ENCODE measurements at regions not wholly inside any gene's neighbourhood (a gene's known extent, or its start where the extent isn't known, plus 50 kb on each side); places are given as distances from the start of the nearest gene placed in this dataset.

DNA sequence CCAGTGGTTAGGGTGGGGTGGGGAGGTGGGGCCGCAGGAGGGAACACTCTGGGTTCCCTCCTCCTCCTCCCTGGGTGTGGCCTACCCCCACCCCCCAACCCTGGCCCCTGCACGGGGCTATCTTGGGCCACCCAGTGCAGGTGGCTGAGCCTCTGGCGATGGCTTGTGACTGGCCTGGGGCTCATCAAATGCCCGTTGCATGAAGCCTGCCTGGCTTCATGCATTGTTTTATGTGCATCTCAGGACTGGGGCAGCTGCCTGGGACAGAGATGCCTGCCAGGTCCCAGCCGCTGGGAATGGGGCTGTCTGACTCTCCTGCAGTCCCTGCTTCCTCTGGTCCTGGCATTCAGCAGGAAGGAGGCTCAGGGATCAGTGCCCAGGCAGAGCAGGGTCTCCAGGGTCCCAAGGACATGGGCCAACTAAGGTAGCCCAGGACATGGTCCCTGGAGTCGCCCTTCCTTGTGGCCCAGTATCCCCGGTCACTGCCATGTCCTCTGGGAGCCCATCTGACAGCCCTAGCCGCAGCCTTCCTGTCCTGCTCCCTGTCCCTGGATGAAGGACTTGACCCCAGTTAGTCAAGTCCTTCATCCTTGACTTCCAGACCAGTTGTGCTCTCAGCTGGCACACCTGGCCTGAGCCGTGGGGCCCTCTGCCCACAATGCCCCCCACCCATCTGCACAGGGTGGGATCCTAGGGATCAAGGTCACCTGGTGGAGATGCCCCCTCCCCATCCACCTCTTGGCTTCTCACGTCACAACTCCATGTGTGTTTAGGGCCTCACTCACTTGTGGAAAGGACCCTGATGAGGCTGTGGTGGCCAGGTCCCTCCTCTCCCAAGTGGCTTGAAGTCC lies 112.1 kb upstream of the FGF3 start:
- no peak overlapping the region for H2BK15ac ChIP-seq (ENCODE audit: low read depth, low read length)

More for the DNA sequence above, 112.1 kb upstream of the FGF3 start:
- Histone ChIP-seq H3K79me1 (ENCODE audit: insufficient read depth, low read depth, low read length, poor library complexity, severe bottlenecking) (no peaks in the 10 kb centered on the region), H3K23me2 (ENCODE audit: insufficient read length, low read depth, low read length, poor library complexity, severe bottlenecking) (peaks cover 3% of the 10 kb centered on the region), H3K79me2 (ENCODE audit: insufficient read depth, low read length) (no peaks in the 10 kb centered on the region), H3K14ac (ENCODE audit: insufficient read depth, low read length) (no peak overlapping the region; the same call in 1 of the 2 replicates), H4K5ac (ENCODE audit: insufficient read length, low read depth, low read length) (no peak overlapping the region), H2AFZ (ENCODE audit: low read length) (no peak overlapping the region), H3K18ac (ENCODE audit: insufficient read length, low read depth, low read length) (no peak overlapping the region), H4K20me1 (ENCODE audit: control insufficient read depth, insufficient read depth, insufficient read length) (no peaks in the 10 kb centered on the region), H3K4me2 (ENCODE audit: insufficient read depth, insufficient read length, low read length) (no peak overlapping the region), H2BK20ac (ENCODE audit: low read depth, low read length, poor library complexity, severe bottlenecking) (no peak overlapping the region), H2BK120ac (ENCODE audit: low read depth, low read length, poor library complexity, severe bottlenecking) (no peak overlapping the region), H3T11ph (ENCODE audit: low read length) (no peak overlapping the region), H3K4me1 (ENCODE audit: insufficient read depth, low read length) (peaks cover 3% of the 10 kb centered on the region), H2BK12ac (ENCODE audit: insufficient read length, low read depth, low read length) (no peak overlapping the region), H4K8ac (replicated peaks; ENCODE audit: insufficient read length, low read depth, low read length) (no peak overlapping the region), H3K9me3 (ENCODE audit: control insufficient read depth, low read depth, low read length) (no peaks in the 10 kb centered on the region), H3K27ac (ENCODE audit: insufficient read length, low read depth, low read length) (no peak overlapping the region), H3K4ac (ENCODE audit: low read depth, low read length) (no peak overlapping the region), H2BK5ac (ENCODE audit: insufficient read length, low read length) (no peak overlapping the region), H4K91ac (ENCODE audit: insufficient read length, low read depth, low read length) (no peak overlapping the region), H3K27me3 (ENCODE audit: insufficient read depth, low read length) (no peaks in the 10 kb centered on the region; the same call in 1 of the 2 replicates), H3K23ac (ENCODE audit: insufficient read length, low read depth, low read length) (no peak overlapping the region), H3K56ac (ENCODE audit: insufficient read length, low read depth, low read length) (no peak overlapping the region), H2AK5ac (ENCODE audit: insufficient read length, low read length) (no peak overlapping the region), H3K9ac (ENCODE audit: extremely low read depth, insufficient read length, low read length) (no peak overlapping the region)
- no peak overlapping the region for H3K4me3 Mint-ChIP-seq
- H3K27ac Mint-ChIP-seq = no peak overlapping the region; a peak in 1 of 7 replicates
- H3K4me1 Mint-ChIP-seq = peaks cover 19 to 34% of the 10 kb centered on the region in 2 experiments
- no CpG with 5 or more reads among the region's 10 CpGs for WGBS (ENCODE audit: extremely low coverage, insufficient read length, low lambda C conversion rate)
- H3K27me3 Mint-ChIP-seq (ENCODE audit: low read depth) = peaks cover 92% of the 10 kb centered on the region
- DNase-seq = no peak
- no peaks in the 10 kb centered on the region; a peak in 2 of 5 replicates for H3K9me3 Mint-ChIP-seq
- TF ChIP-seq, protein P1, sequence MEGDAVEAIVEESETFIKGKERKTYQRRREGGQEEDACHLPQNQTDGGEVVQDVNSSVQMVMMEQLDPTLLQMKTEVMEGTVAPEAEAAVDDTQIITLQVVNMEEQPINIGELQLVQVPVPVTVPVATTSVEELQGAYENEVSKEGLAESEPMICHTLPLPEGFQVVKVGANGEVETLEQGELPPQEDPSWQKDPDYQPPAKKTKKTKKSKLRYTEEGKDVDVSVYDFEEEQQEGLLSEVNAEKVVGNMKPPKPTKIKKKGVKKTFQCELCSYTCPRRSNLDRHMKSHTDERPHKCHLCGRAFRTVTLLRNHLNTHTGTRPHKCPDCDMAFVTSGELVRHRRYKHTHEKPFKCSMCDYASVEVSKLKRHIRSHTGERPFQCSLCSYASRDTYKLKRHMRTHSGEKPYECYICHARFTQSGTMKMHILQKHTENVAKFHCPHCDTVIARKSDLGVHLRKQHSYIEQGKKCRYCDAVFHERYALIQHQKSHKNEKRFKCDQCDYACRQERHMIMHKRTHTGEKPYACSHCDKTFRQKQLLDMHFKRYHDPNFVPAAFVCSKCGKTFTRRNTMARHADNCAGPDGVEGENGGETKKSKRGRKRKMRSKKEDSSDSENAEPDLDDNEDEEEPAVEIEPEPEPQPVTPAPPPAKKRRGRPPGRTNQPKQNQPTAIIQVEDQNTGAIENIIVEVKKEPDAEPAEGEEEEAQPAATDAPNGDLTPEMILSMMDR (conservative IDR thresholded peaks at IDR 0.05) = no peak
- no peaks in the 10 kb centered on the region; a peak in 1 of 7 replicates for H3K36me3 Mint-ChIP-seq (ENCODE audit: insufficient read depth in 1 of 3, low read depth in 3 of 3)
